HG03025 (cell line): ENCODE measurements at regions not wholly inside any gene's neighbourhood (a gene's known extent, or its start where the extent isn't known, plus 50 kb on each side); places are given as distances from the start of the nearest gene placed in this dataset.
"Not testable (repeated sequence)": the region's sequence is repeated elsewhere in the genome, so short reads cannot be mapped to it uniquely, and the experiment has no call there.

Experiments
- ATAC-seq: cut with Tn5 transposase; IDR thresholded peaks from one replicate; pipeline ENCODE4 v1.9.1; 2021; ENCODE audit warnings: mild to moderate bottlenecking, moderate library complexity; ENCODE audit not compliant: unreplicated experiment, low FRiP score

GRCh38 chr2:175832866-175833265 is 169.2 kb downstream of the LNPK start:
- no peak for ATAC-seq

DNA sequence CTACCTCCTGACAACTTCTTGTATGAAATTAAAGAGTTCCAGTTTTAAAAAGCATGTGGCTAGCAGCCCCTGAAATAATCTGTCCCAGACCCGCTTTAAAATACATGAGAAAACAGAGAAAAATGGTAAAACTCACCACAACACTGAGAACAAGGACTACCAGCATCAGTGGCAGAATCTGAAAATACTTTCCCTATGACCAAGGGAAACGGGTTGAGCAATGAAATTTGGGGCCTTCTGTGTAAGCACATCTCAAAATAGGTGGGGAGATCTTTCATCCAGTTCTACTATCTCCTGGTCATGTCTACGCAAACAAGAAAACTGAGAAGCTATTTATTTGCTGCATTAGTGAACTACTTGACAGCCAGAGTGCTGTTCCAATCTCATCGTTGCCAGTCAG is 172.3 kb downstream of the LNPK start:
- ATAC-seq = no peak

DNA sequence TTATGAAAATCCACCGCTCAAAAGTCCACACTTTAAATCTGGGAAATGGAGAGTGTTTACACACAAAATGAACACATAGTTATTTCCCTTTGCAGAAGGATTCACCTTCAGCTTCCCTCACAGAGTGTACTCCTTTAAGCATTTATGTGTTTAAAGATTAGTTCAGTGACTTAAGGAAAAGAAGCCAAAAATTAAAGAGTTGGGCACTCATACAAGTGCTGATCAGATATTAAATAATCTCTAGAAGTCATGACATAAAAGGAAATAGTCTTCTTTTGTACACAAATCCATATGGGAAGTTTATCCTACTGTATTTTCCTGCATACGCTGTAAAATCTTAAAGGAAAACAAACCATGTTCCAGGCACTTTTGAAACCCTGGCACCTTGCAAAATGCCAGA is 174.2 kb downstream of the LNPK start:
- no peak for ATAC-seq

GRCh38 chr2:175824243-175824642 is 177.8 kb downstream of the LNPK start:
- ATAC-seq = no peak

DNA sequence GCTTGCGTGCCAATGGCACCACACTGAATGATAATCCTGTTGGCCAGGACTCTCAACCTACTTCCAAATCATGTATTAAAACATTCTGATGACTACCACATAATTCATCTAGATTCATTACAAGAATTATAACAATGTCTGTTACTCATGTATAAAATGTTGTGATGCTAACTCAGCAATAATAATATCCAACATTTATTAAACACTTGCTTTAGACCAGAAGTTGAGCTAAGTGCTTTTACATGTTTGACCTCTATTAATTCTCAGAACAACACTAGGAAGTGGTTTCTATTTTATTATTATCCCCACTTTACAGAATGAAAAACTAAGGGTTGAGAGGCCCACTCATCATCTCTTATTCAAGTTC is 178.4 kb downstream of the LNPK start:
- ATAC-seq = no peak

DNA sequence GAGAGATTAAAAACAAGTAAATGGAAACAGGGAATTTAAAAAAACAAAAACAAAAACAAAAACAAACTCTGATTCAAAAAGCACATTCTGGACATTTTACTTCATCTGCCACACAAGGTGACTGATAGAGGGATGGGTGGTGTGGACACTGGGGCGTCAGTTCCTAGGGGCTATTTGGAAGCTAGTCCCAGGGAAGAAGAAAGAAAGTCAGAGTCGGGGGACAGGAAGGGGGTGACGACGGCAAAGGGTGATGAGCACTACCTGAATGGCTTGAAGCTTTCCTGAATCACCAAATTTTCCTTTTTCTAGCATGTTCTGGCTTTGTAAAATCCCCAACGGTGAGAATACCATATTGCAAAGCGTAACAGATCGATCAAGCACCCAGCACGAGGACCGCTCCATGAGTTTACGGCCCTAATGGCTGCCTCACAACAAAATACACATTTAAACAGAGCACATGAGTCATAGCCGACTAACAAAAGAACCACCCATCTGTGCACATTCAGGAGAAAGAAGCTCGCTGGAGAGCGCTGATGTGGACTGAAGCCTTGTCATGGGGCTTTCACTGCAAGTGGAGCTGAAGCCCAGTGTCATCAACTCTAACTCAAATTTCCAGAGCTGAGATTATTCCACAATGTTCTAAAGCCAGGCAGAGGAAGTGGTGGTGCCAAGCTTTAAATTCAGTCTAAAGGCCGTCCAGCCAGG is 178.9 kb downstream of the LNPK start:
- no peak for ATAC-seq

- no peak for ATAC-seq
Observed at GRCh38 chr2:175817221-175817620, 184.8 kb downstream of the LNPK start.

DNA sequence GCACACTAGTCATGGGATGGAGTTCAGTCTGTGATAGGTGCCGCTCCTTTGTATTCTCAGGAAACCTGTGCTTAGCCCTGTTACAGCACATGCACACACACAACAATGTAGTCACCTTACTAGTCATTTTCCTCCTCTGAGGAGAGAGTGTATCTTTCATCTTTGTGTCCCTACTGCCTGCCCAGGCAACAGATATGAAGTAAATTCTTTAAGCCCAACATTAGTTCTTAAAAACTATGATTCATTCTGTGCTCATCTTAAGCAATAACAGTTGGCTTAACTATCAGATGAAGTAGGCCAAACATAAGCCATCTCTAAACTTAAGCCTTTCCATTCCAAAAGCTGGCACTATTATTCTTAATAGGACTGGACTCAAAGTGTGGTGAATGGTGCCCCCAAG is 186.5 kb downstream of the LNPK start:
- no peak for ATAC-seq

DNA sequence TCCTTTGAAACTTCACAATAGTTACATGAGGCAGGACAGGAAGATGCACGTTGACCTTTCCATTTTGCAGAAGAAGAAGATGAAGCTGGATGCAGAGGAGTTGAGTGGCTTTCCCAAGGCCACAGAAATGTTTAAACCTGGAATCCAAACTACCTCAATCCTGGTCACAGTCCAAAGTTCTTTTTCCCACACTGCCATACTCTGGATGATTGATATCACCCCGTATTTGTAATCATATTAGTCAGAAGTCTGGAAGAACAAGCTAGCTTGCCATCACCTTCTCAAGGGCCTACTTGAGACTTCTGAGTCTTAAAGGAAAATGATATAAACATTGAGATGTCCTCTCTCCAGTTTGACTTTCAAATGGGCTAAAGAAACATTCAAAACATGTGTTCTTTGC is 190.1 kb downstream of the LNPK start:
- no peak for ATAC-seq

DNA sequence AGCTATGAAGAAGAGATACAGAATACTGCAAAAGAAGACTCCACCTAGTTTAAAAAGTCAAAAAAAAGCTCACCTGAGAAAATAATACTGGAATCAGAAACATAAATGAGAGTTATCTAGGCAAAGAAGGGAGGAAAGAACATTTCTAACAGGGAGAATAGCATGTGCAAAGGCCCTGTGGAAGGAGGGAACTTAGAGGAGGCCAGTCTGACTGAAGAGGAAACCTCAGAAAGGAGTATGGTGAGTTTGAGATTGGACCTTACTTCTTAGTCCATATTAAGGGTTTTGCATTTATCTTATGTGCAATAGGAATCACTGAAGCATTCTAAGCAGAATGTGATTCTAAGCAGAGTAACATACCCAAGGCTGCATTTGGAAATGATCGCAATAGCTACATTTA is 193.2 kb downstream of the LNPK start:
- ATAC-seq = no peak

GRCh38 chr2:175808078-175808477 is 194.0 kb downstream of the LNPK start:
- no peak for ATAC-seq

DNA sequence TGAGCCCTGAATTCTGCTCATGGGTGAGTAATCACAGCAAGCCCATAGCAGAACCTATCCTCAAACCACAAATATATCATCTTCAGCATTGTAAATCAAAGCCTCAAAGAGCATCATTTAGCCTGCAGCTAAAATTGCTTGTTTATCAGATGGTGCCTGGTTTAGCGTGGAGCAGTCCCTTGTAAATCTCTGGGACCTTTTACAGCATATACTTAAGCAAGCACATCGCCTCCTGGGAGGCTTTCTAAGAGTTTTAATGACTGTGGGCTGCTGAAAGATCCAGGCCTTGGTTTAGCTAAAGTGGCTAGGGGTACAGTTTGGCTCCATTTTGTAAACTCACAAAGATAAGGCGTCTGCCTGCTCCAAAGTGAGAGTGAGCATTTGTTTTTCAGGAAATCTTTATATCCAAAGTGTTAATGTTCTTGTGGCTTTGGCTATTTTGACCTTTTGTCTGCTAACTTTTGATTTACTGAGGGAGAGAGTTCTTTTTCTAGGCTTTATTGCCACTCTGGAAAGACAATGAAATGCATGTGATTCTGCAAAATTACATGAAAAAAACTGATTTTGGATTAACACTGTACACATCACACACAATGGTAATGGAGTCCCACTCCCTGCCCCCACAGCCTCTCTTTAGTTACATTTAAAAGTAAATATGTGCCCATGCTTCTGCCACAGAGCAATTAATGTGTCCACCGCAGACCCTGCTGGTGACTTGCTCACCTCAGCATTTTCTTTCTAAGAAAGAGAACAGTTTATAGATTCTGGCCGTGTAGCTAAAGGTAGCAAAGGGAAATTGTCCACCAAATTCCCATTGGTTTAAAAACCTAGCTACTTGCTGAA is 194.8 kb downstream of the LNPK start:
- no peak for ATAC-seq

DNA sequence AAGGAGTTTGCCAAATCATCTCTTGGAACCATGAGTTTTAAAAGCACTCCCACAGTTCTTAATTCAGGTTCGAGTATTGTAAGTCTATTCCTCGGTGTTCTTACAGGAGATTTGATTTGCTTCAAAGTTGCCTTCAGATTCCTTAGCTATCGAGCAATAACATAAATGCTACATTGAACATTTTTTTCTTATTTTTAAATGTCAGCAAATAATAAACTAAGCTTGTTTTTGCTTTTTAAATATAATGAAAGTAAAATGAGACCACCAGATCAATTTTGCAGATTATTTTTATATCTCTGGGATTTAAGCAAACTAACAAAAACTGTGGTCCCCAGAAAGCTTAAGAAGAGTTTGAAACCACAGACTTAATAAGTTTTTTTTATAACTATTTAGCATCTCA is 195.5 kb downstream of the LNPK start:
- no peak for ATAC-seq

DNA sequence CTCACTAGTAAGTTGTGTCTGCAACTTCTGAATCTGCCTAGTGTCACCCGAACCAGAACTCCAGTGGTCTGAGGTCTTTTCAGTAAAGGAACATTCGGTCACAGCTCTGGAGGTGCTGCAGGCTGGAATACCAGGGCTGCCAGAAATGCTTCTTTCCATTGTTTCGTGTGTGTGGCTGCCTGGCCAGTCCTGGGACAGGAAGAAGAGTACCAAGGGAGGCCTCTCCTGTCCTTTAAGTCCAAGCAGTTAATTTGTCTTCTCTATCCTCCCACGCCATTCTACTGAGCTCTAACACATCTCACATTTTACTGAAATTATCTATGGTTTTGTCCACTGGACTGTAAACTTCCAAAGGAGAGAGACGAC is 196.0 kb downstream of the LNPK start:
- ATAC-seq = no peak

DNA sequence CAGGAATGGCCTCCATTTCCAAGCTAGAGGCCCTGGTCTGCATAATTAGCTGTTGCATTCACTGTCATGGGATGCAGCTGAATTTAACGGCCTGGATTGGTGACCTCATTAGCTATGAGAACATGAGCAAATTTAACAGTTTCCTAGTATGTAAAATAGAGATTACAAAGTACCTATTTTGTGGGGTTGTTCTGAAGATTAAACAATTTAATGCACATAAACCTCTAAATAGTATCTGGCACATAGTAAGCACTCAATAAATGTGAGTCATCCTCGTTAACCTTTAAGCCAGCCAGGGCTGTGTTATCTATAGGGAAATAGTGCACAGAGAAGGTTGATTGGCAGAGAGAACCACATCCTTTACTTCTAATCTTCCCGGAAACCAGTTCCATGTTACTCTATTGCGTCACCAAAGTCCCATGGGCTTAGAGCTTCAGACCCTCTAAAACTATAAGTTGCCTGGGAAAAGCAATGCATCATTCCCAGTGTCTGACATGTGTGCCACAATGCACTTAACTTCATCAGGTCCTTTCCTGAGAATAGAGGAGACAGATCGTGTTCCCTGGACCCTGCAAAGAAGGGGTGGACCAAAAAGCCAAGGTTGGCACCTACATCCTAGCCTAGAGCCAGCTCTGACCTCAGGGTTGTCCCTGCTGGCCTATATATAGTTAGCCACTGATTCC is 196.5 kb downstream of the LNPK start:
- ATAC-seq = no peak

- no peak for ATAC-seq
Observed at GRCh38 chr2:175804122-175804521, 197.9 kb downstream of the LNPK start.

DNA sequence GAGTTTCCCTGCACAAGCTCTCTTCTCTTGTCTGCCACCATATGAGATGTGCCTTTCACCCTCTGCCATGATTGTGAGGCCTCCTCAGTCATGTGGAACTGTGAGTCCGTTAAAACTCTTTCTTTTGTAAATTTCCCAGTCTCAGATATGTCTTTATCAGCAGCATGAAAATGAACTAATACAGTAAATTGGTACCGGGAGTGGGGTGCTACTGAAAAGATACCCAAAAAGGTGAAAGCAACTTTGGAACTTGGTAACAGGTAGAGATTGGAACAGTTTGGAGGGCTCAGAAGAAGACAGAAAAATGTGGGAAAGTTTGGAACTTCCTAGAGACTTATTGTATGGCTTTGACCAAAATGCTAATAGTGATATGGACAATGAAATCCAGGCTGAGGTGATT is 205.6 kb downstream of the LNPK start:
- not testable (repeated sequence) for ATAC-seq

- ATAC-seq = no peak
Observed at GRCh38 chr2:175793648-175794047, 208.4 kb downstream of the LNPK start.

DNA sequence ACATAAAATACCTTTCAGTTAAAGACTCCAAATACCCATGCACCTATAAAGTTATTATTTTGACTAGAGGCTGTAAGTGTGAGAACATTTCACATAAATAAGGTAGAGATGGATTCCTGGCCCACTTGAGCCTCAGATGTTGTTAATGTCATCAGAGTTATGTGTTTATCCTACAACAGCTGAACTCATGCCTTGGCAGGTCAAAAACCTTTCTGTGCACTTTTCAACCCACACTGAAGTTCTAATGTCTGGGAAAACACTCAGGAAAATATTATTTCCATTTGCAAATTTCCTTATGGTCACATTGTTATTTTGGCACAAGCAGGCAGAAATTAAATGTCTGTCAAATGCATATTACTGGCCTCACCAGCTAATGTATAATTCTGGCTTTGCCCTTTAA is 209.2 kb downstream of the LNPK start:
- no peak for ATAC-seq

- no peak for ATAC-seq
Observed at GRCh38 chr2:175792199-175792598, 209.9 kb downstream of the LNPK start.

DNA sequence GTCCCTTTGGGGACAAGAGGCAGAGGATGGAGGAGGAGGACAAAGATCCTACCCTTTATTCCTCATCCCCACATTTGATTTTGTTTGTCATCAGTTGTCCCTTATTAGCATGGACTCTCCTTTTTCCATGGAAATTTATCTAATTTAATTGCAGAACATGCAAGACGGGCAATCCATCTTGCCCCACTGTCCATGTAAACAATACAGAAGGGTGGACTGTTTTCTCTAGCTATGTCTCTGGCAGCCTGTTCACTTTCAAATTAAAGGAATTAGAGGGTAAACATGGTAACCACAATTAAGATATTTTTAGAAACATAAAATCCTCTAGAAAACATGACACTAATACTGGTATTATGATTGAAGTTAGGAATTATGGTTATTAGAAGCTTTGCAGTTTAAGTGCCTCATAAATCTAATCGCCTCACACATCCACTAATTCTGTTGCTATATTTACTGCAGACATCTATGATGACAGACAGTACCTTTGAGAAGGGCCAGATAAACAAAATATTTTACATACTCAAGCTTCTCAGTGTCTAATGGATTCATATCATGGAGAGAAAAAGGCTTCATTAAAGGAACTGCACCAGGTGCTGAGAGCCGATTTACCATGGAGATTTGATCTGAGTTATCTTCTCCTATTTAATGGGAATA is 215.5 kb downstream of the LNPK start:
- ATAC-seq = no peak
